Activated CD8-positive, alpha-beta memory T cell treated with anti-CD3 and anti-CD28 coated beads, Interleukin-2, amount 50 U/mL, for 24 hours (primary cell): ENCODE measurements at regions not wholly inside any gene's neighbourhood (a gene's known extent, or its start where the extent isn't known, plus 50 kb on each side); places are given as distances from the start of the nearest gene placed in this dataset.
"Not testable (repeated sequence)": the region's sequence is repeated elsewhere in the genome, so short reads cannot be mapped to it uniquely, and the experiment has no call there.

Experiments
- DNase-seq: peaks from one replicate; pipeline ENCODE4 v3.0.0-alpha.2; 2020; ENCODE audit errors: extremely low read depth

- DNase-seq: no peak
These were observed 273.8 kb upstream of the SFSWAP start for GRCh38 chr12:131436922-131437705.

- no peak for DNase-seq
These were observed 273.0 kb upstream of the SFSWAP start for GRCh38 chr12:131437706-131438492.

- DNase-seq: not testable (repeated sequence)
These were observed 272.4 kb upstream of the SFSWAP start for GRCh38 chr12:131438493-131438835.

GRCh38 chr12:131438881-131439280 is 272.0 kb upstream of the SFSWAP start:
- no peak for DNase-seq

- not testable (repeated sequence) for DNase-seq
These were observed 271.1 kb upstream of the SFSWAP start for GRCh38 chr12:131439752-131440151.

- not testable (repeated sequence) for DNase-seq
These were observed 270.5 kb upstream of the SFSWAP start for GRCh38 chr12:131440209-131441059.

GRCh38 chr12:131441060-131441396 is 269.9 kb upstream of the SFSWAP start:
- no peak for DNase-seq

GRCh38 chr12:131441638-131442336 is 269.1 kb upstream of the SFSWAP start:
- no peak for DNase-seq

GRCh38 chr12:131442337-131442918 is 268.5 kb upstream of the SFSWAP start:
- DNase-seq: no peak

- no peak for DNase-seq
These were observed 267.6 kb upstream of the SFSWAP start for GRCh38 chr12:131443019-131444000.

GRCh38 chr12:131444220-131445164 is 266.4 kb upstream of the SFSWAP start:
- DNase-seq: no peak

- DNase-seq: no peak
These were observed 265.6 kb upstream of the SFSWAP start for GRCh38 chr12:131445184-131445774.

GRCh38 chr12:131445795-131446194 is 265.1 kb upstream of the SFSWAP start:
- no peak for DNase-seq

- not testable (repeated sequence) for DNase-seq
These were observed 263.3 kb upstream of the SFSWAP start for GRCh38 chr12:131447636-131448035.

GRCh38 chr12:131448254-131448795 is 262.6 kb upstream of the SFSWAP start:
- DNase-seq: no peak

- DNase-seq: no peak
These were observed 261.9 kb upstream of the SFSWAP start for GRCh38 chr12:131449027-131449426.

GRCh38 chr12:131452444-131452860 is 258.4 kb upstream of the SFSWAP start:
- DNase-seq: no peak
